K562 (cell line): ENCODE measurements at regions not wholly inside any gene's neighbourhood (a gene's known extent, or its start where the extent isn't known, plus 50 kb on each side); places are given as distances from the start of the nearest gene placed in this dataset.

Experiments
- ATF7 ChIP-seq: fragments of 450-650 bp; IDR thresholded peaks from 2 replicates; pipeline ENCODE4 v1.7.1; 2014; ENCODE audit warnings: mild to moderate bottlenecking, moderate library complexity
- EGR1 ChIP-seq: fragments of 450-650 bp; conservative IDR thresholded peaks from 2 replicates; pipeline ENCODE4 v1.6.1; 2017; ENCODE audit warnings: mild to moderate bottlenecking
- MAFF ChIP-seq: IDR thresholded peaks from 2 replicates; pipeline ENCODE4 v1.6.1; 2012; ENCODE audit warnings: low read length, improper control_type of control experiment
- POLR2AphosphoS5 ChIP-seq: IDR thresholded peaks from 2 replicates; pipeline ENCODE4 v1.6.1; 2011; ENCODE audit warnings: mild to moderate bottlenecking, low read depth, low read length, moderate library complexity; ENCODE audit not compliant: control insufficient read depth, insufficient read depth
- SP1 ChIP-seq: sonication (generic); formaldehyde crosslinking; IDR thresholded peaks from 2 replicates; pipeline ENCODE4 v1.8.1; 2022; ENCODE audit warnings: mild to moderate bottlenecking, missing genetic modification reagents
- SRSF1 ChIP-seq: fragments of 200-400 bp; formaldehyde crosslinking; IDR thresholded peaks from 2 replicates; pipeline ENCODE4 v1.6.1; 2017; ENCODE audit warnings: mild to moderate bottlenecking, low read depth, low read length, moderate library complexity
- TBP ChIP-seq: optimal IDR thresholded peaks from 2 replicates; pipeline ENCODE3; 2011; ENCODE audit warnings: low read depth, low read length, improper control_type of control experiment
- ZNF224 ChIP-seq: sonication (generic); formaldehyde crosslinking; IDR thresholded peaks from 2 replicates; pipeline ENCODE4 v1.8.0; 2022; ENCODE audit warnings: mild to moderate bottlenecking, missing genetic modification reagents
- ZNF57 ChIP-seq: fragments of 450-650 bp; formaldehyde crosslinking; IDR thresholded peaks from 2 replicates; pipeline ENCODE4 v1.4.0; 2020; ENCODE audit warnings: mild to moderate bottlenecking, moderate library complexity
- ZNF766 ChIP-seq: fragments of 200-800 bp; sonication (Bioruptor generic); conservative IDR thresholded peaks from 2 replicates; pipeline ENCODE4 v1.6.1; 2016; ENCODE audit warnings: missing genetic modification characterization, missing compliant biosample characterization
- TF ChIP-seq, protein P1 (sequence below): conservative IDR thresholded peaks from 2 replicates; pipeline ENCODE4 v1.6.1; 2011; ENCODE audit warnings: low read depth, mild to moderate bottlenecking, low read length; ENCODE audit not compliant: control insufficient read depth
- TF ChIP-seq, protein P2 (sequence below): sonication (generic); formaldehyde crosslinking; IDR thresholded peaks from 2 replicates; pipeline ENCODE4 v1.8.1; 2023; ENCODE audit warnings: mild to moderate bottlenecking, missing genetic modification reagents

DNA sequence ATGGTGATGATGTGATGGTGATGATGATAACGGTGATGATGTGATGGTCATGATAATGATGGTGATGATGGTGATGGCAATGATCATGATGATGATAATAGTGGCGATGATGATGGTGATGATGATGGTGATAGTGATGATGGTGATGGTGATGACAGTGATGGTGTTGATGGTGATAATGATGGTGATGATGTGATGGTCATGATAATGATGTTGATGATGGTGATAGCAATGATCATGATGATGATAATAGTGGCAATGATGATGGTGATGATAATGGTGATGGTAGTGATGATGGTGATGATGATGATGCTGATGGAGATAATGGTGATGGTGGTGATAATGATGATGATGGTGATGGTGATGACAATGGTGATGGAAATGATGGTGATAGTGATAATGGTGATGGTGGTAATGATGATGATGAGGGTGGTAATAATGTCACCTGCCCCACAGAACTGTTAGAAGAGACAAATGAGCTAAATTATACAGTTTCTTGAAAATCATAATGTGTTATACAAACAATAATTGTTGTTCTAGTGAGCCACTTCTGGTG is 289.9 kb downstream of the ASMT start:
- TF ChIP-seq ZNF766 (CRISPR knock-in tag) (no peak), POLR2AphosphoS5 (no peak), EGR1 (no peak), TBP (no peak), ATF7 (no peak), SP1 (no peak), ZNF224 (CRISPR knock-in tag) (no peak), ZNF57 (CRISPR knock-in tag) (no peak), SRSF1 (no peak), MAFF (no peak)
- TF ChIP-seq, protein P1, sequence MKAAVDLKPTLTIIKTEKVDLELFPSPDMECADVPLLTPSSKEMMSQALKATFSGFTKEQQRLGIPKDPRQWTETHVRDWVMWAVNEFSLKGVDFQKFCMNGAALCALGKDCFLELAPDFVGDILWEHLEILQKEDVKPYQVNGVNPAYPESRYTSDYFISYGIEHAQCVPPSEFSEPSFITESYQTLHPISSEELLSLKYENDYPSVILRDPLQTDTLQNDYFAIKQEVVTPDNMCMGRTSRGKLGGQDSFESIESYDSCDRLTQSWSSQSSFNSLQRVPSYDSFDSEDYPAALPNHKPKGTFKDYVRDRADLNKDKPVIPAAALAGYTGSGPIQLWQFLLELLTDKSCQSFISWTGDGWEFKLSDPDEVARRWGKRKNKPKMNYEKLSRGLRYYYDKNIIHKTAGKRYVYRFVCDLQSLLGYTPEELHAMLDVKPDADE, result no peak
- TF ChIP-seq, protein P2, sequence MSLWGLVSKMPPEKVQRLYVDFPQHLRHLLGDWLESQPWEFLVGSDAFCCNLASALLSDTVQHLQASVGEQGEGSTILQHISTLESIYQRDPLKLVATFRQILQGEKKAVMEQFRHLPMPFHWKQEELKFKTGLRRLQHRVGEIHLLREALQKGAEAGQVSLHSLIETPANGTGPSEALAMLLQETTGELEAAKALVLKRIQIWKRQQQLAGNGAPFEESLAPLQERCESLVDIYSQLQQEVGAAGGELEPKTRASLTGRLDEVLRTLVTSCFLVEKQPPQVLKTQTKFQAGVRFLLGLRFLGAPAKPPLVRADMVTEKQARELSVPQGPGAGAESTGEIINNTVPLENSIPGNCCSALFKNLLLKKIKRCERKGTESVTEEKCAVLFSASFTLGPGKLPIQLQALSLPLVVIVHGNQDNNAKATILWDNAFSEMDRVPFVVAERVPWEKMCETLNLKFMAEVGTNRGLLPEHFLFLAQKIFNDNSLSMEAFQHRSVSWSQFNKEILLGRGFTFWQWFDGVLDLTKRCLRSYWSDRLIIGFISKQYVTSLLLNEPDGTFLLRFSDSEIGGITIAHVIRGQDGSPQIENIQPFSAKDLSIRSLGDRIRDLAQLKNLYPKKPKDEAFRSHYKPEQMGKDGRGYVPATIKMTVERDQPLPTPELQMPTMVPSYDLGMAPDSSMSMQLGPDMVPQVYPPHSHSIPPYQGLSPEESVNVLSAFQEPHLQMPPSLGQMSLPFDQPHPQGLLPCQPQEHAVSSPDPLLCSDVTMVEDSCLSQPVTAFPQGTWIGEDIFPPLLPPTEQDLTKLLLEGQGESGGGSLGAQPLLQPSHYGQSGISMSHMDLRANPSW, result no peak
